ENCODE measurements at regions not wholly inside any gene's neighbourhood (a gene's known extent, or its start where the extent isn't known, plus 50 kb on each side); places are given as distances from the start of the nearest gene placed in this dataset.

- TF ChIP-seq CTCF (IDR thresholded peaks at IDR 0.05) (peak; percentile 51), REST (IDR thresholded peaks at IDR 0.05; ENCODE audit: insufficient read depth in 1 of 2, low read depth in 2 of 2, low read length in 1 of 2) (no peak)
- no peaks in the 10 kb centered on the region for H3K36me3 ChIP-seq (ENCODE audit: control insufficient read depth, insufficient read depth, low read length)
- BruUV-seq (replicated peaks), result no TSS peak
- H3K9me3 ChIP-seq (ENCODE audit: control insufficient read depth, insufficient read depth, low read depth, low read length), result no peaks in the 10 kb centered on the region; the same call in 1 of the 2 replicates
- H3K27ac ChIP-seq (ENCODE audit: low read length), result peak overlapping the region; percentile 69
- DNase-seq (ENCODE audit: low read depth, low spot score) (peak; percentile 8), ATAC-seq (peak; percentile 28)
- peaks cover 27% of the 10 kb centered on the region for H3K4me1 ChIP-seq (ENCODE audit: control insufficient read depth, insufficient read depth, low read length)
- intact Hi-C loops (cut with micrococcal nuclease; ENCODE audit: unreplicated experiment) (no loop called here), in situ Hi-C loops (cut with HindIII; ENCODE audit: low pct_unique_long_range_greater_than_20kb, low sequenced_read_pairs) (no loop called here)
- no peaks in the 10 kb centered on the region for H3K27me3 ChIP-seq (ENCODE audit: control insufficient read depth, insufficient read depth, low read length)
- CTCF ChIA-PET, result no interaction called here
- POLR2A ChIA-PET, result no interaction called here
- H3K4me3 ChIP-seq (ENCODE audit: low read depth in 2 of 2, low read length in 2 of 2), result no peak overlapping the region
Measured at GRCh38 chr3:34011171-34012101, 213.0 kb downstream of the PDCD6IP start.

- TF ChIP-seq CTCF (IDR thresholded peaks at IDR 0.05) (no peak), POLR2AphosphoS5 (IDR thresholded peaks at IDR 0.05; ENCODE audit: low read depth, low read length) (peak; percentile 56; the same call in 1 of the 2 replicates), REST (IDR thresholded peaks at IDR 0.05; ENCODE audit: insufficient read depth in 1 of 2, low read depth in 2 of 2, low read length in 1 of 2) (no peak)
- intact Hi-C loops (cut with micrococcal nuclease; ENCODE audit: unreplicated experiment), result no loop called here
- H3K36me3 ChIP-seq (ENCODE audit: control insufficient read depth, insufficient read depth, low read length), result no peaks in the 10 kb centered on the region
- BruUV-seq (replicated peaks), result no TSS peak
- H3K9me3 ChIP-seq (ENCODE audit: control insufficient read depth, insufficient read depth, low read depth, low read length), result no peaks in the 10 kb centered on the region; the same call in 1 of the 2 replicates
- ChIA-PET CTCF (no interaction called here), POLR2A (no interaction called here)
- DNase-seq (ENCODE audit: low read depth, low spot score) (peak; percentile 78), ATAC-seq (peak; percentile 95)
- H3K27me3 ChIP-seq (ENCODE audit: control insufficient read depth, insufficient read depth, low read length), result no peaks in the 10 kb centered on the region
- in situ Hi-C loops (cut with HindIII; ENCODE audit: low pct_unique_long_range_greater_than_20kb, low sequenced_read_pairs), result no loop called here
- peak overlapping the region; percentile 82 for H3K27ac ChIP-seq (ENCODE audit: low read length)
- peaks cover 27% of the 10 kb centered on the region for H3K4me1 ChIP-seq (ENCODE audit: control insufficient read depth, insufficient read depth, low read length)
- H3K4me3 ChIP-seq (ENCODE audit: low read depth in 2 of 2, low read length in 2 of 2), result no peak overlapping the region
Measured at GRCh38 chr3:34012102-34012461, 213.7 kb downstream of the PDCD6IP start.
